HCEC 1CT (cell line): ENCODE measurements at regions not wholly inside any gene's neighbourhood (a gene's known extent, or its start where the extent isn't known, plus 50 kb on each side); places are given as distances from the start of the nearest gene placed in this dataset.
"Not testable (repeated sequence)": the region's sequence is repeated elsewhere in the genome, so short reads cannot be mapped to it uniquely, and the experiment has no call there.

Experiments
- DNase-seq: peaks from one replicate; pipeline ENCODE4 v3.0.0-alpha.2; 2017

- DNase-seq, result not testable (repeated sequence)
These were observed 676.4 kb upstream of the ZNF337 start for GRCh38 chr20:26373066-26373465.

- DNase-seq, result no peak
These were observed 657.9 kb upstream of the ZNF337 start for GRCh38 chr20:26354511-26354910.

- no peak for DNase-seq
These were observed 650.7 kb upstream of the ZNF337 start for GRCh38 chr20:26347396-26347795.

GRCh38 chr20:26340460-26341065 lies 643.9 kb upstream of the ZNF337 start:
- DNase-seq, result not testable (repeated sequence)

GRCh38 chr20:26324177-26324576 lies 627.5 kb upstream of the ZNF337 start:
- no peak for DNase-seq

GRCh38 chr20:26315054-26315453 lies 618.4 kb upstream of the ZNF337 start:
- DNase-seq, result no peak

GRCh38 chr20:26309720-26310119 lies 613.1 kb upstream of the ZNF337 start:
- not testable (repeated sequence) for DNase-seq

- DNase-seq, result no peak
These were observed 612.3 kb upstream of the ZNF337 start for GRCh38 chr20:26308961-26309360.

- no peak for DNase-seq
These were observed 598.4 kb upstream of the ZNF337 start for GRCh38 chr20:26295006-26295405.

GRCh38 chr20:26288379-26289061 lies 591.9 kb upstream of the ZNF337 start:
- not testable (repeated sequence) for DNase-seq

GRCh38 chr20:26279238-26279637 lies 582.6 kb upstream of the ZNF337 start:
- no peak for DNase-seq

GRCh38 chr20:26277339-26277738 lies 580.7 kb upstream of the ZNF337 start:
- no peak for DNase-seq

- DNase-seq, result no peak
These were observed 580.0 kb upstream of the ZNF337 start for GRCh38 chr20:26276554-26277210.

- not testable (repeated sequence) for DNase-seq
These were observed 572.1 kb upstream of the ZNF337 start for GRCh38 chr20:26268762-26269161.

GRCh38 chr20:26260925-26261324 lies 564.3 kb upstream of the ZNF337 start:
- peak; percentile 30 for DNase-seq

- not testable (repeated sequence) for DNase-seq
These were observed 555.8 kb upstream of the ZNF337 start for GRCh38 chr20:26252311-26252975.

- DNase-seq, result not testable (repeated sequence)
These were observed 554.7 kb upstream of the ZNF337 start for GRCh38 chr20:26251376-26251775.

- not testable (repeated sequence) for DNase-seq
These were observed 553.8 kb upstream of the ZNF337 start for GRCh38 chr20:26250249-26251114.

GRCh38 chr20:26243731-26244130 lies 547.1 kb upstream of the ZNF337 start:
- DNase-seq, result no peak

GRCh38 chr20:26220609-26221008 lies 524.0 kb upstream of the ZNF337 start:
- DNase-seq, result not testable (repeated sequence)

GRCh38 chr20:26219546-26219945 lies 522.9 kb upstream of the ZNF337 start:
- DNase-seq, result not testable (repeated sequence)

- DNase-seq, result peak; percentile 85
These were observed 521.6 kb upstream of the ZNF337 start for GRCh38 chr20:26218301-26218700.
